ENCODE measurements at regions not wholly inside any gene's neighbourhood (a gene's known extent, or its start where the extent isn't known, plus 50 kb on each side); places are given as distances from the start of the nearest gene placed in this dataset.

DNA sequence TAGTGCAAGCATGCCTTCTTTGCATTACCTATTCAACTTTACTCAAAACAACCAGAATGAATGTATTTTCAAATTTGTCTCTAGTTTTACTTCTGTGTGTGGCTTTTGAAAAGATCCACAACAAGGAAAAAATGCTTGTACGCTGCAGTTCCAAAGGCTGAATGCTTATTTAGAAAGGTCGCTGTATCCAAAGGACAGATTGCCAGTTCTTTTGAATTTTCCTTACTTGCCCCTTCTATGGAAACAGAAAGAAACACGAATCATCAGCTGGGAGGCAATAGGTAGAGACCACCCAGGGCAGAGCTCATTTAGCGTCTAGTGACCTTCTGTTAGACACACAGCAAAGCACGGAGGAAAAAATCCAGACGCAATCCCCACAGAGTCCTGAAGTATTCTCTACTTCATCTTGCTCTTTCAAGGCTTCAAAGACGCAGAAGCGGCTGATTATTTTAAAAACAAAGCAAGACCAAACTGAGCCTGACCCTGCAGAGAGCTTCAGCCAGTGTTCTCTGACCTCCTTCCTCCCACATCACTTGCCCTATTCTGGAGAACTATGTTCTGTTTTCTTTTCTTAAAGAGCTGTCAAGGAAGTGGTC, 674.6 kb upstream of the SGCG start:
- Histone ChIP-seq H4K20me1 (replicated peaks; ENCODE audit: control insufficient read depth, insufficient read depth, low read length) (no peaks in the 10 kb centered on the region), H3K79me2 (ENCODE audit: control insufficient read depth, insufficient read depth, low read length) (no peaks in the 10 kb centered on the region), H3K9me3 (replicated peaks; ENCODE audit: control insufficient read depth, insufficient read depth, low read depth, low read length) (no peaks in the 10 kb centered on the region), H3K9me1 (ENCODE audit: control insufficient read depth, insufficient read depth, low read length) (no peaks in the 10 kb centered on the region), H2AFZ (ENCODE audit: low read depth, low read length) (no peak overlapping the region), H3K27ac (ENCODE audit: extremely low read depth, low read depth, low read length) (no peak overlapping the region), H3K4me1 (replicated peaks in 1 of 2; ENCODE audit: control insufficient read depth in 2 of 2, insufficient read depth in 2 of 2, low read length in 2 of 2) (no peaks in the 10 kb centered on the region), H3K36me3 (ENCODE audit: control insufficient read depth, insufficient read depth, low read length) (no peaks in the 10 kb centered on the region), H3K4me3 (no peak overlapping the region), H3K9ac (ENCODE audit: insufficient read depth in 1 of 2, low read depth in 2 of 2, low read length in 2 of 2) (no peak overlapping the region), H3K4me2 (ENCODE audit: insufficient read depth, low read length) (no peak overlapping the region), H3K27me3 (ENCODE audit: control insufficient read depth in 2 of 2, insufficient read depth in 2 of 2, low read length in 2 of 2) (no peaks in the 10 kb centered on the region)
- ChIA-PET POLR2A (no interaction called here), CTCF (ENCODE audit: low intra/inter-chr PET ratio) (no interaction called here)
- no TSS peak for BruUV-seq (replicated peaks)
- intact Hi-C loops (cut with micrococcal nuclease) (no loop called here), in situ Hi-C loops (cut with MboI) (no loop called here)
- FAIRE-seq = no peak
- WGBS (ENCODE audit: insufficient coverage, low coverage, missing lambda C conversion rate) = 0% methylated on average over 8 of the region's 8 CpGs
- no peak for ATAC-seq
- DNase-seq (ENCODE audit: extremely low read depth in 1 of 4, low spot score in 3 of 4) = no peak
- TF ChIP-seq, protein P1, sequence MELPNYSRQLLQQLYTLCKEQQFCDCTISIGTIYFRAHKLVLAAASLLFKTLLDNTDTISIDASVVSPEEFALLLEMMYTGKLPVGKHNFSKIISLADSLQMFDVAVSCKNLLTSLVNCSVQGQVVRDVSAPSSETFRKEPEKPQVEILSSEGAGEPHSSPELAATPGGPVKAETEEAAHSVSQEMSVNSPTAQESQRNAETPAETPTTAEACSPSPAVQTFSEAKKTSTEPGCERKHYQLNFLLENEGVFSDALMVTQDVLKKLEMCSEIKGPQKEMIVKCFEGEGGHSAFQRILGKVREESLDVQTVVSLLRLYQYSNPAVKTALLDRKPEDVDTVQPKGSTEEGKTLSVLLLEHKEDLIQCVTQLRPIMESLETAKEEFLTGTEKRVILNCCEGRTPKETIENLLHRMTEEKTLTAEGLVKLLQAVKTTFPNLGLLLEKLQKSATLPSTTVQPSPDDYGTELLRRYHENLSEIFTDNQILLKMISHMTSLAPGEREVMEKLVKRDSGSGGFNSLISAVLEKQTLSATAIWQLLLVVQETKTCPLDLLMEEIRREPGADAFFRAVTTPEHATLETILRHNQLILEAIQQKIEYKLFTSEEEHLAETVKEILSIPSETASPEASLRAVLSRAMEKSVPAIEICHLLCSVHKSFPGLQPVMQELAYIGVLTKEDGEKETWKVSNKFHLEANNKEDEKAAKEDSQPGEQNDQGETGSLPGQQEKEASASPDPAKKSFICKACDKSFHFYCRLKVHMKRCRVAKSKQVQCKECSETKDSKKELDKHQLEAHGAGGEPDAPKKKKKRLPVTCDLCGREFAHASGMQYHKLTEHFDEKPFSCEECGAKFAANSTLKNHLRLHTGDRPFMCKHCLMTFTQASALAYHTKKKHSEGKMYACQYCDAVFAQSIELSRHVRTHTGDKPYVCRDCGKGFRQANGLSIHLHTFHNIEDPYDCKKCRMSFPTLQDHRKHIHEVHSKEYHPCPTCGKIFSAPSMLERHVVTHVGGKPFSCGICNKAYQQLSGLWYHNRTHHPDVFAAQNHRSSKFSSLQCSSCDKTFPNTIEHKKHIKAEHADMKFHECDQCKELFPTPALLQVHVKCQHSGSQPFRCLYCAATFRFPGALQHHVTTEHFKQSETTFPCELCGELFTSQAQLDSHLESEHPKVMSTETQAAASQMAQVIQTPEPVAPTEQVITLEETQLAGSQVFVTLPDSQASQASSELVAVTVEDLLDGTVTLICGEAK (IDR thresholded peaks at IDR 0.05) = no peak
- TF ChIP-seq, protein P1 (CRISPR knock-in tag; IDR thresholded peaks at IDR 0.05) = no peak
- TF ChIP-seq IRF2 (CRISPR knock-in tag; IDR thresholded peaks at IDR 0.05) (no peak), FIP1L1 (IDR thresholded peaks at IDR 0.05; ENCODE audit: low read depth, low read length, poor library complexity, severe bottlenecking) (no peak), POLR3G (IDR thresholded peaks at IDR 0.05; ENCODE audit: extremely low read depth, insufficient read length, insufficient replicate concordance) (no peak)
- TF ChIP-seq, protein P2, sequence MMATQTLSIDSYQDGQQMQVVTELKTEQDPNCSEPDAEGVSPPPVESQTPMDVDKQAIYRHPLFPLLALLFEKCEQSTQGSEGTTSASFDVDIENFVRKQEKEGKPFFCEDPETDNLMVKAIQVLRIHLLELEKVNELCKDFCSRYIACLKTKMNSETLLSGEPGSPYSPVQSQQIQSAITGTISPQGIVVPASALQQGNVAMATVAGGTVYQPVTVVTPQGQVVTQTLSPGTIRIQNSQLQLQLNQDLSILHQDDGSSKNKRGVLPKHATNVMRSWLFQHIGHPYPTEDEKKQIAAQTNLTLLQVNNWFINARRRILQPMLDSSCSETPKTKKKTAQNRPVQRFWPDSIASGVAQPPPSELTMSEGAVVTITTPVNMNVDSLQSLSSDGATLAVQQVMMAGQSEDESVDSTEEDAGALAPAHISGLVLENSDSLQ (IDR thresholded peaks at IDR 0.05) = no peak
- TF ChIP-seq, protein P3, sequence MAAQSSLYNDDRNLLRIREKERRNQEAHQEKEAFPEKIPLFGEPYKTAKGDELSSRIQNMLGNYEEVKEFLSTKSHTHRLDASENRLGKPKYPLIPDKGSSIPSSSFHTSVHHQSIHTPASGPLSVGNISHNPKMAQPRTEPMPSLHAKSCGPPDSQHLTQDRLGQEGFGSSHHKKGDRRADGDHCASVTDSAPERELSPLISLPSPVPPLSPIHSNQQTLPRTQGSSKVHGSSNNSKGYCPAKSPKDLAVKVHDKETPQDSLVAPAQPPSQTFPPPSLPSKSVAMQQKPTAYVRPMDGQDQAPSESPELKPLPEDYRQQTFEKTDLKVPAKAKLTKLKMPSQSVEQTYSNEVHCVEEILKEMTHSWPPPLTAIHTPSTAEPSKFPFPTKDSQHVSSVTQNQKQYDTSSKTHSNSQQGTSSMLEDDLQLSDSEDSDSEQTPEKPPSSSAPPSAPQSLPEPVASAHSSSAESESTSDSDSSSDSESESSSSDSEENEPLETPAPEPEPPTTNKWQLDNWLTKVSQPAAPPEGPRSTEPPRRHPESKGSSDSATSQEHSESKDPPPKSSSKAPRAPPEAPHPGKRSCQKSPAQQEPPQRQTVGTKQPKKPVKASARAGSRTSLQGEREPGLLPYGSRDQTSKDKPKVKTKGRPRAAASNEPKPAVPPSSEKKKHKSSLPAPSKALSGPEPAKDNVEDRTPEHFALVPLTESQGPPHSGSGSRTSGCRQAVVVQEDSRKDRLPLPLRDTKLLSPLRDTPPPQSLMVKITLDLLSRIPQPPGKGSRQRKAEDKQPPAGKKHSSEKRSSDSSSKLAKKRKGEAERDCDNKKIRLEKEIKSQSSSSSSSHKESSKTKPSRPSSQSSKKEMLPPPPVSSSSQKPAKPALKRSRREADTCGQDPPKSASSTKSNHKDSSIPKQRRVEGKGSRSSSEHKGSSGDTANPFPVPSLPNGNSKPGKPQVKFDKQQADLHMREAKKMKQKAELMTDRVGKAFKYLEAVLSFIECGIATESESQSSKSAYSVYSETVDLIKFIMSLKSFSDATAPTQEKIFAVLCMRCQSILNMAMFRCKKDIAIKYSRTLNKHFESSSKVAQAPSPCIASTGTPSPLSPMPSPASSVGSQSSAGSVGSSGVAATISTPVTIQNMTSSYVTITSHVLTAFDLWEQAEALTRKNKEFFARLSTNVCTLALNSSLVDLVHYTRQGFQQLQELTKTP (IDR thresholded peaks at IDR 0.05; ENCODE audit: low read depth in 1 of 2, partially characterized antibody in 2 of 2) = no peak
